PC-9 (cell line): ENCODE measurements at regions not wholly inside any gene's neighbourhood (a gene's known extent, or its start where the extent isn't known, plus 50 kb on each side); places are given as distances from the start of the nearest gene placed in this dataset.

Source experiments
- EZH2 ChIP-seq: fragments of 200-600 bp; sonication (generic); IDR thresholded peaks from 2 replicates; pipeline ENCODE4 v1.8.0; 2017; ENCODE audit warnings: antibody characterized with exemption, low read depth
- TF ChIP-seq, protein P1 (sequence below): fragments of 200-600 bp; sonication (generic); conservative IDR thresholded peaks from 2 replicates; pipeline ENCODE4 v1.6.1; 2017; ENCODE audit warnings: mixed run types, antibody characterized with exemption, mild to moderate bottlenecking, moderate library complexity

DNA sequence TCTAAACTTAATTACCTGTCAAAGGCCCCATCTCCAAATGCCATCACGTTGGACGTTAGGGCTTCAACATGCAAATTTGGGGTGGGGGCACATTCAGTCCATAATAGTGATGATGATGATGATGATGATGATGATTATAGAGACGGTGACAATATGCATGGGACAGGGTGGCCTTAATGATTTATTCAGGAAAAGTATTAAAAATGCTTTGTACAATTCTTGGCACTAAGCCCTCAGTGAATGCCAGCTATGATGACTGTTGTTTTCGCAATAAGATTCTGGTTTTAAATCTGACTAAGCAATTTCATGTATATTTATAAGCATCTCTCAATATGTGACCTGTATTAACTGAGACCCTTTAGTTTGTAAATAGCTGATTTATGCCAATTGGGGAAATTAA lies 106.3 kb downstream of the C16orf95 start:
- TF ChIP-seq, protein P1, sequence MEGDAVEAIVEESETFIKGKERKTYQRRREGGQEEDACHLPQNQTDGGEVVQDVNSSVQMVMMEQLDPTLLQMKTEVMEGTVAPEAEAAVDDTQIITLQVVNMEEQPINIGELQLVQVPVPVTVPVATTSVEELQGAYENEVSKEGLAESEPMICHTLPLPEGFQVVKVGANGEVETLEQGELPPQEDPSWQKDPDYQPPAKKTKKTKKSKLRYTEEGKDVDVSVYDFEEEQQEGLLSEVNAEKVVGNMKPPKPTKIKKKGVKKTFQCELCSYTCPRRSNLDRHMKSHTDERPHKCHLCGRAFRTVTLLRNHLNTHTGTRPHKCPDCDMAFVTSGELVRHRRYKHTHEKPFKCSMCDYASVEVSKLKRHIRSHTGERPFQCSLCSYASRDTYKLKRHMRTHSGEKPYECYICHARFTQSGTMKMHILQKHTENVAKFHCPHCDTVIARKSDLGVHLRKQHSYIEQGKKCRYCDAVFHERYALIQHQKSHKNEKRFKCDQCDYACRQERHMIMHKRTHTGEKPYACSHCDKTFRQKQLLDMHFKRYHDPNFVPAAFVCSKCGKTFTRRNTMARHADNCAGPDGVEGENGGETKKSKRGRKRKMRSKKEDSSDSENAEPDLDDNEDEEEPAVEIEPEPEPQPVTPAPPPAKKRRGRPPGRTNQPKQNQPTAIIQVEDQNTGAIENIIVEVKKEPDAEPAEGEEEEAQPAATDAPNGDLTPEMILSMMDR, result no peak
- TF ChIP-seq EZH2, result no peak
